Stimulated activated CD4-positive, alpha-beta T cell treated with anti-CD3 and anti-CD28 coated beads, Interleukin-1b, Interleukin-23, amount 100 ng/mL, for 4 hours (primary cell): ENCODE measurements at regions not wholly inside any gene's neighbourhood (a gene's known extent, or its start where the extent isn't known, plus 50 kb on each side); places are given as distances from the start of the nearest gene placed in this dataset.

Source experiments
- DNase-seq, 2 donors: peaks; one replicate each; pipeline ENCODE4 v3.0.0-alpha.2; 2020; ENCODE audit warnings: low read depth in 2 of 2

DNA sequence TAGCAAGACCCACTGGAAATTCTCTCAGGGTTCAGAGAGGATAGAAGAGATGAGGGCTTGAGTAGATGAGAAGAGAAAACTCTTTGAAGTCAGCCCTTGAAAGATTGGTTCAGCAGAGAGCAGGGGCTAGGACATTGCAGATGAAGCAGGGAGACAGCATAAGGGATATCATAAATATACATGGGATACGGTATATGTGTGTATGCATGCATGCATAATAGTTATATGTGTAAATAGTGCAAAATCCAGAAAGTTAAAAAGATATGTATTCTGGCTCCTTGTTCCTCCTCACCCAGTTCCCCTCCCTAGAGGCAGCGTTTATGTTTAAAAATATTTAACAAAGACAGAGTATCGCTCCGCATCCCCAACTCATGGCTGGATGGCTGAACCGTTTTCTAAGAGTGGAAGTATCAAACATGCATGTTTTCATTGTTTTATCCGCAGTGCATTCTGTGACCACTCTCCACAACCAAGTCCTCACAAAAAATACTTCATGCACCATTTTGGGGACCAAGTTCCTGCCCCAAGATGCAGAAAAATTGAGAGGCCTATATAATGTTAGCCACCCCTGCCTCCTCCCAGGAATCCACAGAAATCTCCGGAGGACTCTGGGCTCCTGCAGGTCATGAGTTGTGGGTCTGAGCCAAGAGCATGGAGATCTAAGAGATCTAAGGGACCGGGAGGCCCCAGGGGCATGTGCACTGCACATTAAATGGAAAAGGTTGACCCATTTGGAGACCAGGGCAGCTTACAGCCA is 119.5 kb downstream of the MTX3 start:
- no peak for DNase-seq

DNA sequence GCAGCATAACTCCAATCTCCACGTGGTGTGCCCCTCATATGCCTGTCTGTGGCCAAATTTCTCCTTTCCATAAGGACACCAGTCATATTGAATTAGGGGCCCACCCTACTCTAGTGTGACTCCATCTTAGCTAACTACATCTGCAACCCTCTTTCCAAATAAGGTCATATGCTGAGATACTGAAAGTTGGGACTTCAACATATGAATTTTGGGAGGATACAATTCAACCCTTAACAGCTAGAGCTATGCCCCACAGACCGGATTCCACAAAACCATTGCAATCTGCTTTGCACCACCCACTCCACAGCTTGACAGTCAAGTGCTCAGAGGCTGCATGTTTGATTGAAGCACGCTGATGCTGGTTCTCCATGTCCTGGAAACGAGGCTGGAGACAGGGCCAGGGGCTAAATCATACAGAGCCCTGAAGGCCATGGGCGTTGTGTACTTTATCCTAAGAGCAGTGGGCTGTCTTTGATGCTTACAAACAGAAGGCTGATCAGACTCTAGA is 122.8 kb downstream of the MTX3 start:
- DNase-seq: no peak

DNA sequence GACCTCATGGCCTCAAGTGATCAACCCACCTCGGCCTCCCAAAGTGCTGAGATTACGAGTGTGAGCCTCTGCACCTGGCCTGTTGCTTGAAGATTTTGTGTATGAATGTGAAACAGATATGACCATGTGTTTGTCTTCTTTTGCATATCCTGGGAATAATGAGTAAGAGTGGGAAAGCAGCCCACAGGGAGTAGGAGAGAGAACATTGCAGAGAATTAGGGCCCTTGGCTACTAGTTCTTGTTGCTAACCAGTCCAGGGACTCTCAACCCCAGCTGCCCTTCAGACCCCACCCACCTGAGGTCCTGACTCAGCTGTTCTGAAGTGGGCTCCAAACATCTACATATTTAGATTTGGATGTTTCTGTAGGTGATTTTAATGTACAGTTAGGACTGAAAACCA is 125.5 kb downstream of the MTX3 start:
- no peak for DNase-seq

DNA sequence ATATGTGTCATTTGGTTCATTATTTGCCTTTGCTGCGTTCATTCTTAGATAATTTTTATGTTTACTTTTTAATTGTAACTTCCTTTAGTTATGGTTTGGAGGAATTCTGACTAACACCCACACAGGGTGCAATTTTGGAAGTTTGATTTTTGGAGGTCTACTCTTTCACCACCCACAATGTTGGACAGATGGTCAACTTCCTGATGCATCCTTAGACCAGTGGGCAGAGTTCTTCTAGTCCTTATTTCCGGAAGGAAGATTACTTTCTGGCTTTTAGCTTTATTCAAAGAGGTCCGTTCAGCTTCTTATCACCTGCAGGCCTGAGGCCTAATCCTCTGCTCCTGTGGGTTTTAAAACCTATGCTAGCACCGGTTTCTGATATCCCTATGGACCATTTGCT is 126.7 kb downstream of the MTX3 start:
- no peak for DNase-seq

DNA sequence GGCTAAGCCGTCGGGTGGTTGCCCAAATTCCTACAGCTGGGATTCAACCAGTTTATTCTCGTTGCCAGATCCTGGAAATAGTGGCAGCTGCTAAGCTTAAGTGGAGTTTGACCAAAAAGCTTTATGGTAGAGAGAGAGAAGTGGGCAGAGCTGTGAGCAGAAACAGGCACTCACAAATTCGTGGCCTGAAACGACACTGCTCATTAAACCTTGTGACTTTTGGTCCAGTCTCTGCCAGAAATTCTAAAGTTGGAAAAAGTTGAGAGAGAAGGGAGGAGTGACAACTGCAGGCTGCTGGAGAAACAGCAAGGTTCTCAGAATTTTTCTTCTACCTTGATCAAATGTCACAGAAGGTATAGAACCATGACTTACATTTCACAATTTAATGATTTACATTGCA is 131.5 kb downstream of the MTX3 start:
- no peak for DNase-seq

DNA sequence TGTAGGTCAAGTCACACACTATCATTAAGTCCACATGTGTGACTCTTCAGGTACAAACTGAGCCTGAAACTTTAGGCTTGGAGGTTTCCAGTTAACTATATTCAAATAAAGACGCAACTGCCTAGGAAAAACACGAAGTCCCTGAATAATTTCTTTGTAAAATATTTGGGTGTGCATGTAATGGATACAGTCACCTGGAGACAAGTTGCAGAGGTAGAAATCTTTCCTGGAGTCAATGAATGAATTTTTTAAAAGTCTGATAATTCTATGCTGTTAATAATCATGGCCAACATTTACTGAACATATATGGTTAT is 132.7 kb downstream of the MTX3 start:
- no peak for DNase-seq

DNA sequence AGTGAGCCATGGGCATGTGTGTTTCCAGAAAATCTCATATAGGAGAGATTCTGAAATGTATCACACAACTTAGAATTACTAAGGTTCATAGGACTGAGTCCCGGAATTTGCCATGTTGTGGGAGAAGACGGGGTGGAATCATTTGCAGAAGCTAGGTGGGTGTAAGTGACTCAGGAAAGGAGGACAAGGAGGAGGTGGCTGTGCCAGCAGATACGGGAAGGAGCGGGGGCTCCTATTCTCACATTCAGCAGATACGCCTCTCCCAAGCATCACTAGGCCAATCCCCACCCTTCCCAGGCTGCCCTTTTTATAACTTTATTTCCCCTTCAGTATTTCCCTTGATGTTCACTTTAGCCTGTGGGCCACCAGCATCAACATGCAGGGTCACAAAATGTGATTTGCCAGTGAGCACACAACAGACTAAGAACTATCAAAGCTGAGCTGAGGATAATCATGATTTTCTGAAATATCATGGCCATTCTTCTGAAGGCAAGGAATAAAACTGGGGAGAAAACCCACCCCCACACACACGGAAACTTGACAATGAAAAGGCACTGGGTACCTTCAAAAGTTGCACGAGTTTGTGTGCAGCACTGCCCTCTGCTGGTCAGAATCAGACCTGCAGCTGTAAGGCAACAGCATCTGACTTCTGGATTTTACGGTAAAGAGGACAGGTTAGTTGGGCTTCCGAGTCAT is 133.2 kb downstream of the MTX3 start:
- peak; percentile 75 to 81 for DNase-seq

DNA sequence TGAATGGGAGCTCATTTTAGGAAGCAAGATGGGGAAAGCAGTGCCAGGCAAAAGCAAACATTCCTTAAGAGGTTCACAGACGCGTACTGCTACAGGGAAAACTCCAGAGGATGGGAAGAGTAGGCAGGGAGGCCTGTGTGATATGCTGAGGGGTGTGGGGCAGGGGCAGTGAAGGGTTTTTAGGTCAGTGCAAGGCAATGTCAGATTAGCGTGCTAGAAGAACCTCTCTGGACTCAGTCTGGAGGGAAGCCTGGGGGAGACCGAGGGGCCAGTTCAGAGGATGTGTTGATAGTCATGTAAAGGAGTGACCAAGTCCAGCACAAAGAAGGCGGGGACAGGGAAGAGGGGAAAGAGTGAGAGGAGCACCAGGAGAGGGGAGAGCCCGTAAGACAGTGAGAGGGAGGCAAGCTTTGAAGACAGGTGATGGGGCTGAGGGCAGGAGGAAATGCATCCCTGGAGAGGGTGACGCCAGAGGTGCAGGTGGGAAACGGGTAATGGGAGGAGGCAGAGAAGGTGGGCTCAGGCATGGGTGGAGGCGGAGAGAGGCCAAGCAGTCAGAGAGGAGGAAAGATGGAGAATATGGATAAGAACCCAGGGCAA is 134.5 kb downstream of the MTX3 start:
- DNase-seq: no peak

DNA sequence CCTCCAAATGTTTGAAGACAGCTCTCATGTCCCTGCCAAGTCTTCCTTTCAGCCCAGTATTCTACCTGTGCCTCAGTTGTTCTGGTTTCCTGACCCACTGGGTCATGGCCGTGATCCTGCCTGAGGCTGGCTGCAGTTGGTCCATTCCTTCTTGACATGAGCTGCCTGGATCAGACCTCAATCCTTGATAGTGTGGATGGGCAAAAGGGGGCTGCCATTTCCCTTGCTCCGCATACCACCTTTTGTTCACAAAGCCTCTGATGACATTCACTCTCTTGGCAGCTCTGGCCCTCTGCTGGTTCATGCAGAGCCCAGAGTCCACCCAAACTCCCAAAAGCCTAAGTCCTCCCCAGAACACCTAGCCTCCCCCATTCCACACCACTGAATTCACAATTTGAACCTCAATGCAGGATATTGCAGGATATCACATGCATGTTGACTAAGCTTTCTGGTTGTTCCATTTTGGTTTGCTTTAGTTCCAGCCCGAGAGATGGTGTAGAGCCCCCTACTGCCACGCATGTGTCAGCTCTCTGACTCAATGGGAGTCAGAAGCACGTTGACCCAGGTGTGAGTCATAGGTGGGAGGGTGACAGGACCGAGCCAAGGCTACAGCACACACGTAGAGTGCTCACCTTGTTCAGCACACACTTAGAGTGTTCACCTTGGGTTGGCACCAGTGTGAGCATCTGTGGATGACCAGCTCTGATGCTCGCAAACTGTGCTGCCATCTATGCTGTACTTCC is 137.2 kb downstream of the MTX3 start:
- DNase-seq: no peak

DNA sequence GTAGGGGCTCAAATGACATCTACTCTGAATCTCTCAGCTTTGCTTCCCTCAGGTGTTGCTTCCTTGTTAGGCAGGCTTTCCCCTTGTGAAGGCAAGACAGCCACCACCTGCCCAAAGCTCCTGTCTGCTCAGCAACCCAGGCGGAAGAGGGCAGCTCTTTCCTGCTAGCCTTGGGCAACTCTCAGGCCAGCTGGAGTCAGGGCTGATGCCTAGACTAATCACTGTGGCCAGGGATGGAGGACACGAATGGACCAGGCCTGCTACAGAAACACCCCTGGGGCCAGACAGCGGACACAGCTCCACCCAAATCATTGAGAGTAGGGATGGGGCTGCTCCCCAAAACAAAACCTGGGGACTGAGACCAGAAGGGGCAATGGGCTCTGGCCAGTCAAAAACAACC is 138.0 kb downstream of the MTX3 start:
- DNase-seq: no peak

DNA sequence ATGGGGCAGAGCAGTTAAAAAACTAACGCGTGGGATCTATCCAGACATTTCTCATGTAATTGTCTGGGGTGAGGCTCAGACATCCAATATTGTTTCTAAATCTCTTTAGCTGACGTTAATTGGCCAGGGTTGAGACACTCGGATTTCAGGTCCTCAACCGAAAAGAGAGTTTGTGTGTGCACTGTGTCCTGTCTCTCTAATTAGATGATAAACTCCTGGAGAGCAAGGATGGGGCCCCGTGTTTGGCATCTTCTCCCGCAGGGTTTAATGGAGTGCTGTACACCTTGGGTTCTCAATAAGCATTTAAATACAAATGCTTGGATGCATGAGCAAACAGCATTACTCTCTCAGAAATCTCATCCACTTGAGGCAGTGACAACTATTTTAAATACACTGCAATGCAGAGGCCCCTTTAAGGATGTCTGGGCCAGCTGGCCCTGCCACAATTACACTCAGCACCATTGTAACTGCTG is 139.6 kb downstream of the MTX3 start:
- no peak for DNase-seq

DNA sequence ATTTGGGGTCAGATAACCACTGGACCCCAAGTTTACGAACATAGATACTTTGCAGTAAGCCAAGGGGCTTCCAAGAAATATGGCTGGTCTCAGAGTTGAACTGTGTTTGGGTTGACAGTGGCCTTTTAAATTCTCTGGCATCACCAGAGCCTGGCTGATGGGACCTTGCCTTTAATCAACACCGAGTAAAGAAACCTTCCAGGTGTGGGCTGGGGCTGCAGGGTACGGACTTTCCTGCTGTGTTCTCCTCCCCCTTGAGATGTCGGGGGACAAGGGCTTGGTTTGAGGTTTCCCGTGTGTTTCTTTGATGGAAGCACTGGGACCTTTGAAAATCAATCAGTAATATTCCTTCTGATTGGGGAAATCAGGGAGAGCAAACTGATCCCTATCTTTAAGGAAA is 140.1 kb downstream of the MTX3 start:
- DNase-seq: no peak

DNA sequence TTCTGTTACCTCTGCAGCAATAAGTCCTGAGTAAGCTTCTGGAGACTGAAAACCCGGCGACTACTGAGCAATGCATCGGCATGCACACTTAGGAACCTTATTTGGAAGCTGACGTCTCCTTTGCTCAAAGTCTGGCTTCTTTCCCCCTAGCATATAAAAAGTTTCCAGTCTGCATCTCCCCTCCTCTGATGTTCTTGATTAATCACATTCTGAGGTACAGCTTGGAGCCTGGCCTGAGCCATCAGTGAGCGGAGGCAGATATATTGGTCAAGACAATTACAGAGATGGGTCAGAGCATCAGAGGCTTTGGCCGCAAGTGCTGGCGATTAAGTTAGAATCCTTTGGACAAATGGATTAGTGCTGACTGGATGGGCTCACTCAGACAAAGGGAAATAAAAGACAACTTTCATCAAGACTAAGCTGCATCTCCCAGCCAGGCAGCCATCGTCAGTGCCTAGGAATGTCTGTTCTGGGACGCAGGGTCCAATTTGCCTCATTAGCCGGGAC is 140.7 kb downstream of the MTX3 start:
- no peak for DNase-seq

DNA sequence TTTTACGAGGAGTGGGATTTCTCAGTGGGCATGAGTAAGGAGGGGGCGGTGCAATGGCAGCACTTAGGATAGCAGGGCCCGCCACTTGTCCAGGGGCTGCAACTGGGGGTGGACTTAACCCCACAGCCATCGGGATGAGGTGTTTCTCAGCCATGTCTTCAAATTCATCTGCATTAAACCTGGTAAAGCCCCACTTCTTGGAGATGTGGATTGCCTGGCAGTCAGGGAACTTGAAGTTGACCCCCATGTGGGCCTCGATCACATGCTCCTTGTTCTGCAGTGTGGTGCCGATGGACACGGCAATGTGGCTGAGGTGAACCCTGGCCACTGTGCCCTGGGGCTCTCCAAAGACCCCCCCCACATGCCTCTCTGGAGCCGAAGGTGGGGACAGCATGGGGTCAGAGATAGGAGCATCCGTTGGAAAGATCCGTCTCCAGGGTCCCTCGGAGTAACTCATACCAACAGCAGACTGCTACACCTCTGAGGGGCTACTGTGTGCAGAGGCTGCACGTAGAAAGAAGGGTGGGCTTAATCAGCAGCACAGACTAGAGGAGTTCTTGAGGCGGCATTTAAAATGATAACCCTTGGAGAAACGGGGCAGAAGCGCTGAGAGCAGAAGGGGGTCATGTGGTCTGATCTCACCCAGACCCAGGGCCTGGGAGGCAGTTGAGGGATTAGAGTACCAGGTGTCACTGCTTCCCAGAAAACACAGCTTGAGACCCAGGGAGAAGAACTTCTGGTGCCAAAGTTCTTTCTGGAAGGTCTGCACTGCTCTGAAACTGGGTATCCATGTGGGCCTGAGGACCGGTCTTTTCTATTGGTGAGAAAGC is 141.4 kb downstream of the MTX3 start:
- DNase-seq: no peak
